ENCODE measurements at regions not wholly inside any gene's neighbourhood (a gene's known extent, or its start where the extent isn't known, plus 50 kb on each side); places are given as distances from the start of the nearest gene placed in this dataset.

DNA sequence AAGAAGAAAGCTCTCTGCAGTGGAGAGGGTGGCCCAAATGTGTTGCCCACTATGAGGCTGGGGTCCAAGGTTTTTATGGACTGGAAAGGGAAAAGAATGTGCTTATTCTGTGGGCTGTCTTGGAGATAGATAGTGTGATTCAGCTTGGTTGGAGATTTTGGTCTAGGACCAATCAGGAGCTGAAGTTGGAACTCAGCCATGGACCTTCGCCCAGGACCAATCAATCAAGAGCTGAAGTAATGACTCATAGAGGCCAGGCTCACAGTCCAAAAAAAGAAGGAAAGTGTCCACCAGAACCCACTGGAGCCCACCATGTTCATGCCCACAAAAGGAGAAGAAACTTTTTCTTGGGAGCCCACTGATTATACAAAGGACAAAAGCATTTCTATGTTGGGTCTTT lies 369.5 kb downstream of the UBE2NL start:
- no peak overlapping the region for H4K5ac ChIP-seq (ENCODE audit: insufficient read length, low read depth, low read length)
- H3K79me1 ChIP-seq (ENCODE audit: insufficient read depth, low read depth, low read length, poor library complexity, severe bottlenecking), result no peaks in the 10 kb centered on the region
- H3K27ac Mint-ChIP-seq, result no peak overlapping the region
- peaks cover 25% of the 10 kb centered on the region for H3K9me3 ChIP-seq (ENCODE audit: control insufficient read depth, low read depth, low read length)
- H4K91ac ChIP-seq (ENCODE audit: insufficient read length, low read depth, low read length), result no peak overlapping the region
- H3K4me3 Mint-ChIP-seq, result no peak overlapping the region
- no peak overlapping the region for H3K4me2 ChIP-seq (ENCODE audit: insufficient read depth, insufficient read length, low read length)
- H3K27me3 Mint-ChIP-seq (ENCODE audit: low read depth), result no peaks in the 10 kb centered on the region
- H3K56ac ChIP-seq (ENCODE audit: insufficient read length, low read depth, low read length), result no peak overlapping the region
- peaks cover 54 to 56% of the 10 kb centered on the region in 2 experiments for H3K9me3 Mint-ChIP-seq
- H2BK120ac ChIP-seq (ENCODE audit: low read depth, low read length, poor library complexity, severe bottlenecking), result no peak overlapping the region
- H2BK5ac ChIP-seq (ENCODE audit: insufficient read length, low read length), result no peak overlapping the region
- H3K23me2 ChIP-seq (ENCODE audit: insufficient read length, low read depth, low read length, poor library complexity, severe bottlenecking), result no peaks in the 10 kb centered on the region
- H3K9ac ChIP-seq (ENCODE audit: extremely low read depth, insufficient read length, low read length), result no peak overlapping the region
- no peak overlapping the region for H2BK15ac ChIP-seq (ENCODE audit: low read depth, low read length)
- H3K4me1 Mint-ChIP-seq, result no peaks in the 10 kb centered on the region
- no peak overlapping the region for H2AK5ac ChIP-seq (ENCODE audit: insufficient read length, low read length)
- no peak overlapping the region for H3K14ac ChIP-seq (ENCODE audit: insufficient read depth, low read length)
- no peak overlapping the region for H3K27ac ChIP-seq (ENCODE audit: insufficient read length, low read depth, low read length)
- H3K18ac ChIP-seq (ENCODE audit: insufficient read length, low read depth, low read length), result no peak overlapping the region
- H3K4me1 ChIP-seq (ENCODE audit: insufficient read depth, low read length), result no peaks in the 10 kb centered on the region
- no peaks in the 10 kb centered on the region for H4K20me1 ChIP-seq (ENCODE audit: control insufficient read depth, insufficient read depth, insufficient read length)
- WGBS (ENCODE audit: extremely low coverage, insufficient read length, low lambda C conversion rate), result no CpG with 5 or more reads among the region's 1 CpG
- no peaks in the 10 kb centered on the region for H3K27me3 ChIP-seq (ENCODE audit: insufficient read depth, low read length)
- no peaks in the 10 kb centered on the region; a peak in 2 of 7 replicates for H3K36me3 Mint-ChIP-seq (ENCODE audit: insufficient read depth in 1 of 3, low read depth in 3 of 3)
- no peaks in the 10 kb centered on the region for H3K79me2 ChIP-seq (ENCODE audit: insufficient read depth, low read length)
- H3K4ac ChIP-seq (ENCODE audit: low read depth, low read length), result no peak overlapping the region
- no peak for TF ChIP-seq CTCF (conservative IDR thresholded peaks at IDR 0.05)
- no peak overlapping the region for H3T11ph ChIP-seq (ENCODE audit: low read length)
- H2BK12ac ChIP-seq (ENCODE audit: insufficient read length, low read depth, low read length), result no peak overlapping the region
- H4K8ac ChIP-seq (replicated peaks; ENCODE audit: insufficient read length, low read depth, low read length), result no peak overlapping the region
- no peak for DNase-seq
- H3K23ac ChIP-seq (ENCODE audit: insufficient read length, low read depth, low read length), result no peak overlapping the region
- no peak overlapping the region for H2AFZ ChIP-seq (ENCODE audit: low read length)
- H2BK20ac ChIP-seq (ENCODE audit: low read depth, low read length, poor library complexity, severe bottlenecking), result no peak overlapping the region

All from H9 (cell line).